ENCODE measurements at regions not wholly inside any gene's neighbourhood (a gene's known extent, or its start where the extent isn't known, plus 50 kb on each side); places are given as distances from the start of the nearest gene placed in this dataset.

DNA sequence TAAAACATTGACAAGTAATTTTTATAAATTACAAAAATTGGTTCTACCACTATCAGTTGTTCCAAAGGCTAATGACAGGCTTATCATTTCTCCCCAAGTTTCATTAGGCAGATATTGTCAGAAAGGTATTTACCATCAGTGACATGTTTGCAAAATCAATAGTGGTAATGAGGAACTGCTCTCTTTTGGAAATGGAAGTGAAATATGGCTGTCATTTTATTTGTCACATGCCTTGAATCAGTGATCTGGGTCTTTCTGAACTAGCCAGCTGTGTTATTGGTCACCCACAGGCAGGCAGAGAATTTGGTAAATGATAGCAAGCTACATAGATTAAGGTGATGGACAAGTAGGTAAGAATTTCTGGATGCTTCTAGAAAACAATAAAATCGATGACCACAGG lies 268.0 kb upstream of the ARHGEF26 start:
- TF ChIP-seq, protein P1, sequence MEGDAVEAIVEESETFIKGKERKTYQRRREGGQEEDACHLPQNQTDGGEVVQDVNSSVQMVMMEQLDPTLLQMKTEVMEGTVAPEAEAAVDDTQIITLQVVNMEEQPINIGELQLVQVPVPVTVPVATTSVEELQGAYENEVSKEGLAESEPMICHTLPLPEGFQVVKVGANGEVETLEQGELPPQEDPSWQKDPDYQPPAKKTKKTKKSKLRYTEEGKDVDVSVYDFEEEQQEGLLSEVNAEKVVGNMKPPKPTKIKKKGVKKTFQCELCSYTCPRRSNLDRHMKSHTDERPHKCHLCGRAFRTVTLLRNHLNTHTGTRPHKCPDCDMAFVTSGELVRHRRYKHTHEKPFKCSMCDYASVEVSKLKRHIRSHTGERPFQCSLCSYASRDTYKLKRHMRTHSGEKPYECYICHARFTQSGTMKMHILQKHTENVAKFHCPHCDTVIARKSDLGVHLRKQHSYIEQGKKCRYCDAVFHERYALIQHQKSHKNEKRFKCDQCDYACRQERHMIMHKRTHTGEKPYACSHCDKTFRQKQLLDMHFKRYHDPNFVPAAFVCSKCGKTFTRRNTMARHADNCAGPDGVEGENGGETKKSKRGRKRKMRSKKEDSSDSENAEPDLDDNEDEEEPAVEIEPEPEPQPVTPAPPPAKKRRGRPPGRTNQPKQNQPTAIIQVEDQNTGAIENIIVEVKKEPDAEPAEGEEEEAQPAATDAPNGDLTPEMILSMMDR (IDR thresholded peaks at IDR 0.05): no peak
- TF ChIP-seq POLR2A (IDR thresholded peaks at IDR 0.05) (no peak), POLR2AphosphoS5 (IDR thresholded peaks at IDR 0.05) (no peak)
